H54 (cell line): ENCODE measurements at regions not wholly inside any gene's neighbourhood (a gene's known extent, or its start where the extent isn't known, plus 50 kb on each side); places are given as distances from the start of the nearest gene placed in this dataset.
"Not testable (repeated sequence)": the region's sequence is repeated elsewhere in the genome, so short reads cannot be mapped to it uniquely, and the experiment has no call there.

ENCODE experiments used
- DNase-seq: peaks from one replicate; pipeline ENCODE4 v3.0.0; 2011; ENCODE audit warnings: low spot score, mixed read lengths; ENCODE audit not compliant: insufficient read length
- FAIRE-seq: peaks from 3 replicates; lab custom pipeline; 2011; peaks lifted over from hg19 to GRCh38; lab: Jason Lieb, UNC
- POLR2A ChIP-seq: IDR thresholded peaks from 2 replicates; pipeline ENCODE4 v1.6.1; 2011; ENCODE audit warnings: low read depth, mild to moderate bottlenecking, low read length

DNA sequence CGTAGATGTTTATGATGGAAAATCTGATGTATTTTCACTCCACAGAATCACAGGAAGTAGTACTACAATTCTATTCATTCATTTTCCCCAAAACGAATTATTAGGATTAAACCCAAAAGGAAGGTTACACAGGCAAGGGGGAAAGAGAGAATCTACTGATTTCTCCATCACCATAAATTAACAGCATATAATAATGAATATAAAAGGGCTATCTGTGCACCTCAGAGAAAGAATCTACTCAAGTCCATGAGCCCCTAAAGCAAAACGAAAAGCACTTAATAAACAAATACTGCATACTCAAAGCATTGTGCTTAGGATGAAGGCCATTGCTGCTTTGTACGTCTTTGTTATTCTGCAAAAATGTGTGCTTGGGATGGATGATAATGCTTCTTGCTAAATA is 740.5 kb upstream of the SEMA6A start:
- DNase-seq (no peak), FAIRE-seq (no peak)
- no peak for TF ChIP-seq POLR2A

DNA sequence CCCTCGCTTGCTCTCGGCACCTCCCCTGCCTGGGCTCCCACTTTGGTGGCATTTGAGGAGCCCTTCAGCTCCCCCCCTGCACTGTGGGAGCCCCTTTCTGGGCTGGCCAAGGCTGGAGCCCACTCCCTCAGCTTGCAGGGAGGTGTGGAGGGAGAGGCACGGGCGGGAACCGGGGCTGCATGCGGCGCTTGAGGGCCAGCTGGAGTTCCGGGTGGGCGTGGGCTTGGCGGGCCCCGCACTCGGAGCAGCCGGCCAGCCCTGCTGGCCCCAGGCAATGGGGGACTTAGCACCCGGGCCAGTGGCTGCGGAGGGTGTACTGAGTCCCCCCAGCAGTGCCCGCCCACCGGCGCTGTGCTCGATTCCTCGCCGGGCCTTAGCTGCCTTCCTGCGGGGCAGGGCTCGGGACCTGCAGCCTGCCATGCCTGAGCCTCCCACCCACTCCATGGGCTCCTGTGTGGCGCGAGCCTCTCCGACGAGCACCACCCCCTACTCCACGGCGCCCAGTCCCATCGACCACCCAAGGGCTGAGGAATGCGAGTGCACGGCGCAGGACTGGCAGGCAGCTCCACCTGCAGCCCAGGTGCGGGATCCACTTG is 730.0 kb upstream of the SEMA6A start:
- not testable (repeated sequence) for DNase-seq, FAIRE-seq

DNA sequence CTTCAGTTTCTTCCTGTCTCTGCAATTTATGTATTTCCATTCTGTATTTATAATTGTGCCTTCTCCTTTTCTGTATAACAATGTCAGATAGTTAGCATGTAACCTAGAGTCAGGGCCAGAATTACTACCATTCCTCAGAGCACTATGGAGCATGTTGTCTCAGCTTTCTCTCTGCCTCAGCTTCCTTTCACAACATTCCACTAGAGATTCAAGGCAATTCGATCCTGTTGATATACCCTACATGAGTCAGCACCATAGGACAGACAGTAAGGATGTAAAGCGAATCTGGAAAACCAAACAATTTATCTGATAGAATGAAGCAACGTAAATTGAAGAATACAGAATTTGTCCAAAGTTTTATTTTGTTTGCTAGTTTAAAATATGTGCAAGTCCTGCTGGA is 728.3 kb upstream of the SEMA6A start:
- DNase-seq (no peak), FAIRE-seq (no peak)
- no peak for TF ChIP-seq POLR2A

- DNase-seq, result no peak
- no peak for FAIRE-seq
- no peak for TF ChIP-seq POLR2A
Observed at GRCh38 chr5:117302473-117302872, 727.9 kb upstream of the SEMA6A start.

DNA sequence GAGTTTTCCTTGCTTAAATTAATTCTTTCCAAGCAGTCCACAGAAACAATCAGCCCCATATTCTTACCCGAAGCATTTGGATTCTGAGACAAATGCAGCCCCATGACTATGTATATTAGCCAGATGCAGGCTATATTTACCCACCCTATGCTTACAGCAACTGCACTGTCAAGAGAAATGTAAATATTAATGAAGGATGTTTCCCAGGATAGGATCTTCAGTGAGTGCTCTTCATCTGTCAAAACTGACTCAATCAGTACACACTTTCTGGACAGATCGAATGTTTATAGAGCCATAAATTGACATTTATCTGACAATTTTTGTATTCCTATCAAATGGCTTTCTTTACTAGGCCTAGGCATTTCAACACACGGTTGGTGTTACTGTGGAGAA is 725.3 kb upstream of the SEMA6A start:
- no peak for FAIRE-seq

DNA sequence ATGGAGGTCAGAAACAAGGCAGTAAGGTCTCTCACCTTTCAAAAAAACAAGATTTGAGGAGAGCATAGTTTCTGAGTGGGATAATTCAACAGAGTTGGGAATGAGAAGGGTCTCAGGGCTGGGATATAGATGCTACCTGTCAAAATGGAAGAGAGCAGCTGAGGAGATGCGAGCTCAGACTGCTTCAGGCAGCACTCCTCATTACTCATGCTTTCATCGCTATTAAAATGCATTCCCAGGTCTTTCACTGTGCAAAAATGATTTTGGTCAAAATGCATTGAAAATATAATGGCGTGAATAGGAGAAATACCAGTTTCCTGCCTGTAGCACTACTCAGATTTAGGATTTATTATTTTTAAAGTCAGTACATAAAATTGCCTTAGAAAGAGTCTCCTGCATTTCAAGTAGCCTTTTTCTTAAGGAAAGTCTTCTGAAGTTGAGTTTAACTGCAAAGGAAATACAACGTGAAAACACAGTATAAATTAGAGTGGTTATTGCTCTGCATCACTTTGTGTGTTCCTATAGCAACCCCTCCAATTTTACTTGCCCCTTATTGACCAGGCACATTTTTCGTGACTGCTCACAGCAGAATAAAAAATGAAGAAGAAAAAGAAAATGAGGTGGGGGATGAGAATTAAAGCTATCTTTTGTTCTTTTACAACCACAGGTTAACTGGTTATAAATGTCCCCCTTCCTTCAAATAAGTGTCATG is 724.8 kb upstream of the SEMA6A start:
- DNase-seq (no peak), FAIRE-seq (no peak)
- no peak for TF ChIP-seq POLR2A

More for the DNA sequence above, 725.3 kb upstream of the SEMA6A start:
- no peak for TF ChIP-seq POLR2A
- DNase-seq, result no peak

DNA sequence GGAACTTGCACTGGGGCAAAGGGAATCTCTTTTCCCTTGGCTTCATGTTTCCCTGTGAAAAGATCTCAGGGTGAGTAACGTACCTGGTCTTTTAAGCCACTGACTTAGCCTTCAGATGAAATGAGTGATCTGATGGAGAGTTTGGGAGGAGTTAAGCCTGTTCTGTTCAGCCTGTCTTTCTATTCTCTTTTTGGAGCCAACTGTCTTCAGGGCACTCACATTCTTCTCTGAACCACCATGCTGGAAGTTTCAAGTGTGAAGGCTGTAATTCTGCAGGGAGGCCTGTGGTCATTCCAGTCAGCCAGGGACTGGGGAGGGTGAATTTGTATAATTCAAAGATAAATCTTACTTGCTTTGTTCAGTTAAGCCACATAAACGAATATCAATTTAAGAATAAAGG is 722.2 kb upstream of the SEMA6A start:
- FAIRE-seq (no peak), DNase-seq (no peak)

DNA sequence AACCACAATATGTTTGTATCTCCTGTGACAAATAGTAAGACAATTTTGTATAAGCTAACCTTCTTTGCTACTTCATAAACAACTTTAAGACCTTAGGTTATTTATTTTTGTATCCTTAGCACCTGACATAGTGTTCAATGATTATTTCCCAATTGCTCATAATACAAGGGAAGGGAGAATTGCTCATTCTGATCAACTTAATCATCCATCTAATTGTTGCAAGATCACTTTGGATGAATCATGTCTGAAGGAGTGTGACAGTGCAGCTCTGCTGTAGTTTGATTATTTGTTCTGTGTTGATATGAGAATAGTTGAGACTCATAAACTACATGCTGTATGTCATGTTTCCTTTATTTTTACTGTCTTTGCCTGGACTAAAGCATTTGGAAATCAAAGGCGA is 721.3 kb upstream of the SEMA6A start:
- TF ChIP-seq POLR2A, result no peak
- no peak for DNase-seq
- no peak for FAIRE-seq

More for the DNA sequence above, 722.2 kb upstream of the SEMA6A start:
- TF ChIP-seq POLR2A, result no peak

DNA sequence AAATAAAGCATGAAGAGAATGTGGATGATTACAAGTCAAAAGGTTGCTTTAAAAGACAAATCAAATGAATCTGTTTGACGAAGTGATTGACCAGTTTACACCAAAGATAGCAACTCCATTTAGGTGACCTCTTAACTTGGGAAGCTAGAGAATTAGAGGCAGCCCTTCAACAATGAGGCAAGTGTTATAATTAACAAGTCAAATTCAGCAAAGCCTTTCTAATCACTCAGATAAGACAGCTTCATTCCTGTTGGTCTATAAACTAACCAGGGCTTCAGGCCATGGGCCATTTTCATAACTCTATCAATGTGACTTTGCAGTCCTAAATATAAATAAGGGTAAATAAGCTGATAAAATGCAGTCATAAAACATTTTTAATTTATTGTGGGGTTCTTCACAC is 712.2 kb upstream of the SEMA6A start:
- DNase-seq, result no peak
- no peak for TF ChIP-seq POLR2A
- FAIRE-seq, result no peak

DNA sequence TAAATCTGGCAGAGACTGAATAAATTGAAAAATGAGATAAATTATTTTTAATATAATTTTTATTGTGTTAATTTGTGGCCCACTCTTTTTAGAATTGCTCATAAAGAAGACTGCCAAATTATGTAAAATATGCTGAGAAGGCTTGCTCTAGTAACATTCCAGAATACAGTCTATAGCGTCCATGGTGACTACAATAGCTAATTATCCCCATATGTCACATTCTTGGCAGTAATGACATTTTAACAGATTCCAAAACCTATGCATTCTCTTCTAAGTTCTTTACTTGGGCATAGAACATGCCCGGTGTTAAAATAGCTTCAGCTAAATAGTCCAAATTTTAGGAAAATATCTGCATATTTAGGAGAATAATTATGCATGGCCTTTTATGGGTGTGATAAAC is 697.0 kb upstream of the SEMA6A start:
- DNase-seq (no peak), FAIRE-seq (no peak)
- no peak for TF ChIP-seq POLR2A

DNA sequence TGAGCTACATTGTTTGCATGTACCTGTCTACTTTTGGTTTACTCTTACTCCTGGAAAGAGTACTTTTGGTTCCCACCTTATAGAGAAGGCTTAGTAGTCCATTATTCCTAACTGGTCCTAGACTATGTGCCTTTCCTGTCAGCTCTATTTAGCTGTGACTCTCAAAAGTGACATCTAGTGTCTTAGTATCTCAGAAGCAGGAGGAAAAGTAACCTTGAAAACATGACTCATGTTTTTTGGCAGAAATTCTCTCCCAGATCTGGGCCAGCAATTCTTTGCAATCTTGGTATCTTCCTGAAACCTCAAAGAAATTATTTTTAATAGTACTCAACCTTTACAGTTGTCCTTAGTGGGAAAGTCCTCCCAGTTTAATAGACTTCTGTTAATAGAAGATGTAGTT is 691.7 kb upstream of the SEMA6A start:
- DNase-seq, result no peak
- FAIRE-seq, result no peak
- TF ChIP-seq POLR2A, result no peak

DNA sequence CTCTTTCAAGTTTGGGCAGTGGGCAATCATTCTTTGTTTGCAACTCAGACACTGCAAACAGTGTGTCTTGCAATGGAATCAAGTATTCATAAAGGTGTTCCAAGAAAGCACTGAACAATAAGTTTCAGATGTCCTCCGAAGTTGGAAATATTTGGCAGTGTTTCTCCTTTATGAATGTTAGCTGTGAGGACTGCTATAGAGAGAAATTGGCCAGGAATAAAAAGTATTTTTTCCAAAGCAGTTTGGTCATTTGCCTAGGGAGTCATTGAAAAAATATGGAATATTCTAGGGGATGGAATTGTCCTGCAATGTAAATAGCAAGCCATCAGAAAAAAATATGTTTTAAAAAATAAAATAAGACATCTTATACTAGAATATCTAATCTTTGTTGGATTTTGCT is 688.6 kb upstream of the SEMA6A start:
- FAIRE-seq (no peak), DNase-seq (no peak)
- TF ChIP-seq POLR2A, result no peak

DNA sequence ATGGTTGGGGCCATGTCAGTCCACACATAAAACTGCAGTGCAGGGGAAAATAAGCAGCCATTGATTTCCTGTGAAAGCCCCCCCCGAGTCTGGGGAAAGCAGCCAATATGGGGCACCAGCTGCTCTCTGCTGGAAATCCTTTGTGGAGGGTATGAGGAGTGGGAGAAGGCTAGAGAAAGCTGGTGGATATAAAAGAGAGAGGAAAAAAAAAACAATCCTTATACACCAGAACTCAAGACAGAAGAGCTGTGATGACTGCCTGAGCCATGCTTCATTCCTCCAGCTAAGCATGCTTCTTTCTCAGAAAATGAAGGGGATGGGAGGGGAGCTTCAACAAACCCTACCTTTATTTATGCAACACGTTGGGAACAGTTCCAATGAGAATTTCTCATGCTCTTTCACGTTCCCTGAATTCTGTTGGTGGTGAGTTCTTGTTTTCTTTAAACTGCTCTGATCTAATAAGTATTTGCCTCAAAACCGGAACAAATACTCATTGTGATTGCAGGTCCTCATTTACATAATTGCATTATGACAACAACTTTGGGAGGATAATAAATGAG is 688.0 kb upstream of the SEMA6A start:
- no peak for TF ChIP-seq POLR2A
- no peak for DNase-seq

DNA sequence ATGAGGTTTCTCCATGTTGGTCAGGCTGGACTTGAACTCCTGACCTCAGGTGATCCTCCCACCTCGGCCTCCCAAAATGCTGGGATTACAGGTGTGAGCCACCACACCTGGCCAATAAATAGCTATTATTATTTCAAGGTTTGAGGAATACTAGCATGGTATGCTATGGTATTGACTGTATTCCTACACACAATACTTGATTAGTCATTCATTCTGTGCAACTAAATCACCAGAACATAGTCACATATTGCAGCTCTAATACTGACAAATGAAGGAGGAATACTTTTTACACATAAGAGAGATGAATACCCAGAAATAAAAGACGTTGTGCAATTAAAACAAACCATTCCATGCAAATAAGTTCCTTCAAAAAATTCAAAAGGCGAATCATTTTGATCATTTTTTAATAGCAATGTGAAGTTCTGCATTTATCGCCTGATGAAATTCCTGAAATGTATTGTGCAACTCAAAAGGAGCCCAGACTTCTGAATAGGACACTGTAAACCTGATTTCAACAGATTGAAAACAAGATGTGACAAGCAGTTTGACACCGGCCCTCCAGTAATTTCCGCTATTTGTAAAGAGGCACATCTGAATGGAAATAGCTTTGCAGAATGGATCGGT is 687.4 kb upstream of the SEMA6A start:
- DNase-seq, result no peak
- FAIRE-seq, result no peak
- TF ChIP-seq POLR2A, result no peak

More for the DNA sequence above, 688.0 kb upstream of the SEMA6A start:
- FAIRE-seq, result no peak

- no peak for TF ChIP-seq POLR2A
- FAIRE-seq (no peak), DNase-seq (no peak)
Observed at GRCh38 chr5:117255211-117256027, 680.8 kb upstream of the SEMA6A start.
